GM23248 (cell line): ENCODE measurements at regions not wholly inside any gene's neighbourhood (a gene's known extent, or its start where the extent isn't known, plus 50 kb on each side); places are given as distances from the start of the nearest gene placed in this dataset.
"Not testable (repeated sequence)": the region's sequence is repeated elsewhere in the genome, so short reads cannot be mapped to it uniquely, and the experiment has no call there.

Experiments used
- EZH2 ChIP-seq: fragments of 200-600 bp; sonication (generic); IDR thresholded peaks from 2 replicates; pipeline ENCODE4 v1.6.1; 2018; ENCODE audit warnings: antibody characterized with exemption, mild to moderate bottlenecking; ENCODE audit not compliant: insufficient read depth, poor library complexity, severe bottlenecking
- EZH2phosphoT487 ChIP-seq: fragments of 200-600 bp; sonication (generic); IDR thresholded peaks from 2 replicates; pipeline ENCODE4 v1.6.1; 2018; ENCODE audit warnings: antibody characterized with exemption, moderate library complexity, mild to moderate bottlenecking, low read depth; ENCODE audit not compliant: insufficient read depth

GRCh38 chr6:23804289-23804688 is 321.7 kb upstream of the NRSN1 start:
- TF ChIP-seq EZH2phosphoT487, EZH2: not testable (repeated sequence)
